GM18873 (cell line): ENCODE measurements at regions not wholly inside any gene's neighbourhood (a gene's known extent, or its start where the extent isn't known, plus 50 kb on each side); places are given as distances from the start of the nearest gene placed in this dataset.

Experiments
- ATAC-seq: cut with Tn5 transposase; IDR thresholded peaks from one replicate; pipeline ENCODE4 v1.9.1; 2021; ENCODE audit warnings: mild to moderate bottlenecking, moderate library complexity, moderate number of reproducible peaks; ENCODE audit not compliant: unreplicated experiment, low FRiP score

- no peak for ATAC-seq
Observed at GRCh38 chr15:39054128-39054732, 489.6 kb upstream of the RASGRP1 start.

GRCh38 chr15:39056357-39056756 is 491.7 kb upstream of the RASGRP1 start:
- ATAC-seq: no peak

GRCh38 chr15:39058351-39059131 is 493.9 kb upstream of the RASGRP1 start:
- no peak for ATAC-seq

GRCh38 chr15:39059917-39060316 is 495.3 kb upstream of the RASGRP1 start:
- ATAC-seq: no peak

GRCh38 chr15:39061952-39062464 is 497.4 kb upstream of the RASGRP1 start:
- ATAC-seq: no peak

GRCh38 chr15:39066677-39067076 is 502.1 kb upstream of the RASGRP1 start:
- no peak for ATAC-seq

- ATAC-seq: no peak
Observed at GRCh38 chr15:39074341-39074985, 506.4 kb upstream of the THBS1 start.

- no peak for ATAC-seq
Observed at GRCh38 chr15:39075311-39075710, 505.6 kb upstream of the THBS1 start.

GRCh38 chr15:39075756-39076341 is 505.0 kb upstream of the THBS1 start:
- no peak for ATAC-seq

GRCh38 chr15:39078026-39078425 is 502.9 kb upstream of the THBS1 start:
- ATAC-seq: no peak

- ATAC-seq: no peak
Observed at GRCh38 chr15:39079296-39079847, 501.5 kb upstream of the THBS1 start.

- no peak for ATAC-seq
Observed at GRCh38 chr15:39083213-39083612, 497.7 kb upstream of the THBS1 start.

- ATAC-seq: no peak
Observed at GRCh38 chr15:39084674-39085530, 496.0 kb upstream of the THBS1 start.

- ATAC-seq: no peak
Observed at GRCh38 chr15:39086641-39087040, 494.2 kb upstream of the THBS1 start.

GRCh38 chr15:39088156-39088555 is 492.7 kb upstream of the THBS1 start:
- ATAC-seq: no peak

GRCh38 chr15:39092354-39092753 is 488.5 kb upstream of the THBS1 start:
- no peak for ATAC-seq

GRCh38 chr15:39092761-39093160 is 488.1 kb upstream of the THBS1 start:
- ATAC-seq: no peak

GRCh38 chr15:39094116-39094515 is 486.8 kb upstream of the THBS1 start:
- no peak for ATAC-seq

- ATAC-seq: no peak
Observed at GRCh38 chr15:39095218-39095879, 485.5 kb upstream of the THBS1 start.
